GM23248 (cell line): ENCODE measurements at regions not wholly inside any gene's neighbourhood (a gene's known extent, or its start where the extent isn't known, plus 50 kb on each side); places are given as distances from the start of the nearest gene placed in this dataset.

Experiments
- EZH2 ChIP-seq: fragments of 200-600 bp; sonication (generic); IDR thresholded peaks from 2 replicates; pipeline ENCODE4 v1.6.1; 2018; ENCODE audit warnings: antibody characterized with exemption, mild to moderate bottlenecking; ENCODE audit not compliant: insufficient read depth, poor library complexity, severe bottlenecking
- EZH2phosphoT487 ChIP-seq: fragments of 200-600 bp; sonication (generic); IDR thresholded peaks from 2 replicates; pipeline ENCODE4 v1.6.1; 2018; ENCODE audit warnings: antibody characterized with exemption, moderate library complexity, mild to moderate bottlenecking, low read depth; ENCODE audit not compliant: insufficient read depth

DNA sequence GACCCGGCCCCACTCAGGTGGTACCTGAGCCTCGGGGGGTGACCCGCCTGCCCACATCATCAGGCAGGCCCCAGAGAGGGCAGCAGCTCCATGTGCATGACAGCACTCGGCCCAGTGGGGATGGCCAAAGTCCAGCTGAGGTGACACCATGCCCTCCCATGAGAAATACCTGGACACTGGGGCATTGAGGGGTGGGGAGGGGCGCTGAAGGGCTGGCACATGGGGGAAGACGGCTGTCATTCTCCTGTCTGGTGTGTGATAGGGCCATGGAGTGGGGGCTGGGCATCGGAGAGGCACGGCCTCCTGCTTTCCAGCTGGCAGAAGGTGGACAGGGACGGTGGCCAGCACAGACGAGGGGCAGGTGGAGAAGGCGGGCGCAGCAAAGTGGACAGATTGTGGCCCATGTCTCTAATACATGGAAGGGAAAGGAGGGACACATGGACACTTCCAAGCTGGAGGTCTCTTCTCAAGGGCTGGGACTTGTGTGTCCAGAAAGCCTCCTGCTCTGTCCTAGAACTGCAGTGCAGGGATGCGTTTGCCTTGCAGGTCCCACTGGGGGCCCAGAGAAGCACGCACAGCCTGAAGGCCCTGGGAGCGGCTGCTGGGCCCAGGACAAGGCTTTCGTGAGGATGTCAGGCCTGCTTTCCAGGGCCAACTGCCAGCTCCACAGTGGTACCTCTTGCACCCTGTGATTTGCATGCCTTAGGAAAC is 302.2 kb downstream of the NDUFA10 start:
- TF ChIP-seq EZH2 (no peak), EZH2phosphoT487 (no peak)
